SK-N-MC (cell line): ENCODE measurements at regions not wholly inside any gene's neighbourhood (a gene's known extent, or its start where the extent isn't known, plus 50 kb on each side); places are given as distances from the start of the nearest gene placed in this dataset.

Experiments used
- DNase-seq: peaks from one replicate; pipeline ENCODE4 v3.0.0-alpha.2; 2011; ENCODE audit warnings: low read depth, low spot score
- H3K27ac ChIP-seq: fragments of 200-600 bp; sonication (generic); 2 replicates; pipeline ENCODE4 v1.5.1; 2016; ENCODE audit warnings: mixed run types
- H3K36me3 ChIP-seq: fragments of 200-600 bp; sonication (generic); 2 replicates; pipeline ENCODE4 v1.6.1; 2017; ENCODE audit warnings: antibody characterized with exemption, low read length, mixed read lengths; ENCODE audit not compliant: insufficient read depth
- H3K4me3 ChIP-seq: fragments of 200-600 bp; sonication (generic); 2 replicates; pipeline ENCODE4 v1.5.1; 2016
- H3K9ac ChIP-seq: fragments of 200-600 bp; sonication (generic); 2 replicates; pipeline ENCODE4 v1.8.0; 2017; ENCODE audit warnings: mixed run types, mixed read lengths; ENCODE audit not compliant: insufficient read length
- H3K9me3 ChIP-seq: fragments of 200-600 bp; sonication (generic); 2 replicates; pipeline ENCODE4 v1.6.1; 2017; ENCODE audit warnings: low read depth, mild to moderate bottlenecking, antibody characterized with exemption, low read length, moderate library complexity, mixed read lengths
- EZH2 ChIP-seq: fragments of 200-600 bp; sonication (generic); IDR thresholded peaks from one replicate; pipeline ENCODE4 v1.6.1; 2017; ENCODE audit warnings: antibody characterized with exemption
- FOXP2 ChIP-seq: optimal IDR thresholded peaks from 2 replicates; pipeline ENCODE3; 2011; ENCODE audit warnings: mild to moderate bottlenecking, moderate library complexity; ENCODE audit not compliant: insufficient read depth; ENCODE audit errors: extremely low read length, control extremely low read depth
- POLR2AphosphoS5 ChIP-seq: IDR thresholded peaks from 2 replicates; pipeline ENCODE4 v1.6.1; 2012; ENCODE audit warnings: mild to moderate bottlenecking, low read depth, low read length, borderline replicate concordance

- no peak overlapping the region for H3K4me3 ChIP-seq
- H3K9ac ChIP-seq = no peak overlapping the region
- no peak overlapping the region for H3K27ac ChIP-seq
- no peaks in the 10 kb centered on the region for H3K9me3 ChIP-seq
- no peaks in the 10 kb centered on the region for H3K36me3 ChIP-seq
- DNase-seq = no peak
- no peak for TF ChIP-seq FOXP2
- TF ChIP-seq POLR2AphosphoS5 = no peak
- no peak for TF ChIP-seq EZH2
Measured at GRCh38 chr11:8333376-8333775, 69.7 kb upstream of the LMO1 start.

GRCh38 chr11:8332891-8333290 is 69.2 kb upstream of the LMO1 start:
- Histone ChIP-seq H3K9ac (no peak overlapping the region), H3K36me3 (no peaks in the 10 kb centered on the region), H3K4me3 (no peak overlapping the region), H3K9me3 (no peaks in the 10 kb centered on the region), H3K27ac (no peak overlapping the region)
- no peak for TF ChIP-seq FOXP2
- no peak for TF ChIP-seq EZH2
- TF ChIP-seq POLR2AphosphoS5 = no peak
- no peak for DNase-seq

- Histone ChIP-seq H3K9ac (no peak overlapping the region), H3K36me3 (no peaks in the 10 kb centered on the region), H3K9me3 (no peaks in the 10 kb centered on the region), H3K27ac (no peak overlapping the region), H3K4me3 (no peak overlapping the region)
- no peak for DNase-seq
- TF ChIP-seq POLR2AphosphoS5 (no peak), EZH2 (no peak), FOXP2 (no peak)
Measured at GRCh38 chr11:8332196-8332595, 68.5 kb upstream of the LMO1 start.

GRCh38 chr11:8331767-8332166 is 68.1 kb upstream of the LMO1 start:
- Histone ChIP-seq H3K36me3 (no peaks in the 10 kb centered on the region), H3K4me3 (no peak overlapping the region), H3K27ac (no peak overlapping the region), H3K9ac (no peak overlapping the region), H3K9me3 (no peaks in the 10 kb centered on the region)
- no peak for DNase-seq
- TF ChIP-seq EZH2 (no peak), POLR2AphosphoS5 (no peak), FOXP2 (no peak)

GRCh38 chr11:8330896-8331295 is 67.2 kb upstream of the LMO1 start:
- no peak for DNase-seq
- no peak for TF ChIP-seq FOXP2
- TF ChIP-seq POLR2AphosphoS5 = no peak
- no peak for TF ChIP-seq EZH2
- H3K9me3 ChIP-seq = no peaks in the 10 kb centered on the region
- no peak overlapping the region for H3K9ac ChIP-seq
- no peak overlapping the region for H3K4me3 ChIP-seq
- H3K27ac ChIP-seq = no peak overlapping the region
- no peaks in the 10 kb centered on the region for H3K36me3 ChIP-seq

- TF ChIP-seq FOXP2 (no peak), POLR2AphosphoS5 (no peak), EZH2 (no peak)
- Histone ChIP-seq H3K4me3 (peak overlapping the region; percentile 57), H3K9me3 (no peaks in the 10 kb centered on the region), H3K27ac (no peak overlapping the region), H3K36me3 (no peaks in the 10 kb centered on the region), H3K9ac (no peak overlapping the region)
- DNase-seq = no peak
Measured at GRCh38 chr11:8330404-8330803, 66.7 kb upstream of the LMO1 start.

- H3K27ac ChIP-seq = no peak overlapping the region
- peak; percentile 50 for DNase-seq
- no peaks in the 10 kb centered on the region for H3K9me3 ChIP-seq
- TF ChIP-seq EZH2 (no peak), POLR2AphosphoS5 (no peak; the same call in 1 of the 2 replicates), FOXP2 (no peak)
- H3K36me3 ChIP-seq = no peaks in the 10 kb centered on the region
- peak overlapping the region; percentile 57 for H3K4me3 ChIP-seq
- no peak overlapping the region for H3K9ac ChIP-seq
Measured at GRCh38 chr11:8329847-8330361, 66.2 kb upstream of the LMO1 start.

GRCh38 chr11:8329336-8329735 is 65.7 kb upstream of the LMO1 start:
- H3K4me3 ChIP-seq = peak overlapping the region; percentile 57
- no peaks in the 10 kb centered on the region for H3K9me3 ChIP-seq
- H3K9ac ChIP-seq = no peak overlapping the region
- no peak overlapping the region for H3K27ac ChIP-seq
- TF ChIP-seq FOXP2 = no peak
- TF ChIP-seq EZH2 = no peak
- no peak for TF ChIP-seq POLR2AphosphoS5
- DNase-seq = no peak
- no peaks in the 10 kb centered on the region for H3K36me3 ChIP-seq

GRCh38 chr11:8328848-8329330 is 65.2 kb upstream of the LMO1 start:
- Histone ChIP-seq H3K36me3 (no peaks in the 10 kb centered on the region), H3K27ac (no peak overlapping the region), H3K9me3 (no peaks in the 10 kb centered on the region), H3K9ac (no peak overlapping the region), H3K4me3 (no peak overlapping the region; the same call in 1 of the 2 replicates)
- no peak for DNase-seq
- TF ChIP-seq EZH2 (no peak), POLR2AphosphoS5 (no peak), FOXP2 (no peak)
